ENCODE measurements at regions not wholly inside any gene's neighbourhood (a gene's known extent, or its start where the extent isn't known, plus 50 kb on each side); places are given as distances from the start of the nearest gene placed in this dataset.

DNA sequence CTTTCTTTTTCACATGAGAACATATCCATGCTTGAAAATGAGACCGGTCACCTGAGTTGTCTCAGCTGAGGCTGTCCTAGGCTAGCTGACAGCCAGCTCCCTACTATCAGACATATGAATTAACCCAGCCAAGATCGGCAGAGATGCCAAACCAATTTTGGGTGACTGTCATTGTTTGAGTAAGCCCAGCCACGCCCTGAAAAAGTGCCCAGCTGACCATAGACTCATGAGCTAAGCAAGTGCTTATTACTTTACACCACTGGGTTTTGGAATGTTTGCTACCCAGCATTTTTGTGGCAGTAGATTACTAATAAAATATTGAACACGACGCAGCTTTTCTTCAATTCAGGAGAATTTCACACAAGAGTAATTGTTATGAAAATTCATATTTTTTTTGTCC is 265.2 kb upstream of the LYZL1 start:
- no peak for TF ChIP-seq POLR2AphosphoS5 (IDR thresholded peaks at IDR 0.05)
- TF ChIP-seq, protein P1, sequence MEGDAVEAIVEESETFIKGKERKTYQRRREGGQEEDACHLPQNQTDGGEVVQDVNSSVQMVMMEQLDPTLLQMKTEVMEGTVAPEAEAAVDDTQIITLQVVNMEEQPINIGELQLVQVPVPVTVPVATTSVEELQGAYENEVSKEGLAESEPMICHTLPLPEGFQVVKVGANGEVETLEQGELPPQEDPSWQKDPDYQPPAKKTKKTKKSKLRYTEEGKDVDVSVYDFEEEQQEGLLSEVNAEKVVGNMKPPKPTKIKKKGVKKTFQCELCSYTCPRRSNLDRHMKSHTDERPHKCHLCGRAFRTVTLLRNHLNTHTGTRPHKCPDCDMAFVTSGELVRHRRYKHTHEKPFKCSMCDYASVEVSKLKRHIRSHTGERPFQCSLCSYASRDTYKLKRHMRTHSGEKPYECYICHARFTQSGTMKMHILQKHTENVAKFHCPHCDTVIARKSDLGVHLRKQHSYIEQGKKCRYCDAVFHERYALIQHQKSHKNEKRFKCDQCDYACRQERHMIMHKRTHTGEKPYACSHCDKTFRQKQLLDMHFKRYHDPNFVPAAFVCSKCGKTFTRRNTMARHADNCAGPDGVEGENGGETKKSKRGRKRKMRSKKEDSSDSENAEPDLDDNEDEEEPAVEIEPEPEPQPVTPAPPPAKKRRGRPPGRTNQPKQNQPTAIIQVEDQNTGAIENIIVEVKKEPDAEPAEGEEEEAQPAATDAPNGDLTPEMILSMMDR (IDR thresholded peaks at IDR 0.05), result no peak
- no peak for TF ChIP-seq POLR2A (IDR thresholded peaks at IDR 0.05)
- no peak for TF ChIP-seq EP300 (IDR thresholded peaks at IDR 0.05)
- Histone ChIP-seq H3K4me1 (no peaks in the 10 kb centered on the region), H3K9me3 (no peaks in the 10 kb centered on the region), H3K27ac (no peak overlapping the region), H3K36me3 (no peaks in the 10 kb centered on the region), H3K4me3 (no peak overlapping the region), H3K27me3 (no peaks in the 10 kb centered on the region)
- no peak for ATAC-seq (ENCODE audit: low FRiP score in 2 of 2)
- DNase-seq, result no peak
- 70 to 88% methylated on average over 5 of the region's 5 CpGs for WGBS, 2 donors

DNA sequence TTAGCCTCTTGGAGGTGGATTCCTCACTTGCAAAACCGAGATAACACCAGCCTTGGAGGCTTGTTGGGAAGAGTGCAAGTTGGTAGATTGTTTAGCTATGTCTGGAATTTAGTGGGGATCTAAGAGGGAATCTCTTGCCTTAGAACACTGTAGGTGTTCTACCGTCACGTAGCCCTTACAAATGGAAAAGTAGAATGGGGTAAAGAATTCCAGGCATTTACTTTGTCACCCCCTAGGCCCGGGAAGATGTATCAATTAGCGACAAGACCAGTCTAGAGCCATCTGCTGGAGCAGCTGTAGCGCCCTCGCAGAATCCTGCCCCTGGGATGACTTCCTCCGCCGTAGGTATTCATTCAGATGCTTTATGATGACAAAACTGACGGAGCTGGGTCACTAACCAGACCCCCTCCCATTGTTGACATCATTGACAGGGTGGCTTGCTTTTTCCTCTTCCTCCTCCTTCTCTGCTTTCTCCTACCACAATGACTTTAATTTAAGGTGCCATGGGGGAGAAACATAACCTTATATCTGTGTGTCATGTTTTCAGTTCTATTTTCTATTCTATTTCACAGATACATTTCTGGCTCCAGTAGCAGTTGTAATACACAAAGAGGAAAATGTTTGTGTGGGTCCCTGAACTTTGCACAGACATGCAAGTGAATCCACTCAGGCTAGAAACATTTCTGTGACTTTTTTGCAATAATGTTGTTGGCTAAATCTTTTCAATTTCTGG is 262.6 kb upstream of the LYZL1 start:
- Histone ChIP-seq H3K4me3 (no peak overlapping the region), H3K9me3 (no peaks in the 10 kb centered on the region), H3K36me3 (no peaks in the 10 kb centered on the region), H3K27ac (no peak overlapping the region), H3K27me3 (no peaks in the 10 kb centered on the region), H3K4me1 (no peaks in the 10 kb centered on the region)
- no peak for DNase-seq
- WGBS, 2 donors, result 86 to 87% methylated on average over 10 of the region's 10 CpGs
- no peak for ATAC-seq (ENCODE audit: low FRiP score in 2 of 2)
- TF ChIP-seq, protein P1 (IDR thresholded peaks at IDR 0.05), result no peak
- no peak for TF ChIP-seq POLR2A (IDR thresholded peaks at IDR 0.05)
- no peak for TF ChIP-seq EP300 (IDR thresholded peaks at IDR 0.05)
- TF ChIP-seq POLR2AphosphoS5 (IDR thresholded peaks at IDR 0.05), result no peak

- H3K9me3 ChIP-seq, result no peaks in the 10 kb centered on the region
- no peak for DNase-seq
Observed at GRCh38 chr10:29026802-29027580, 261.9 kb upstream of the LYZL1 start.

DNA sequence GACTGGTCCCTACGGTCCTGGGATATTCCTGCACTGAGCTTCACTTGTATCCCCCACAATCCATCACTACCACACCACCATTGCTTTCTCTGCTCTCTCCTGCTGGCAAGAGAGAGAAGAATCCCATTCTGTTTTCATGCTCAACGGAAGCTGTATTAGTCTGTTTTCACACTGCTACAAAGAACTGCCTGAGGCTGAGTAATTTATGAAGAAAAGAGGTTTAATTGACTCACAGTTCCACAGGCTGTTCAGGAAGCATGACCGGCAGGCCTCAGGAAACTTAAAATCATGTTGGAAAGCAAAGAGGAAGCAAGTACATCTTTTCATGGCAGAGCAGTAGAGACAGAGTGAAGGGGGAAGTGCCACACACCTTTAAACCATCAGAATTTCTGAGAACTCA is 260.4 kb upstream of the LYZL1 start:
- WGBS, 2 donors, result 50 to 73% methylated on average over 3 of the region's 3 CpGs
- Histone ChIP-seq H3K9me3 (no peaks in the 10 kb centered on the region), H3K4me1 (no peaks in the 10 kb centered on the region), H3K27me3 (no peaks in the 10 kb centered on the region), H3K27ac (no peak overlapping the region), H3K36me3 (no peaks in the 10 kb centered on the region), H3K4me3 (no peak overlapping the region)
- DNase-seq (no peak), ATAC-seq (ENCODE audit: low FRiP score in 2 of 2) (no peak)
- TF ChIP-seq POLR2A (IDR thresholded peaks at IDR 0.05) (no peak), EP300 (IDR thresholded peaks at IDR 0.05) (no peak), POLR2AphosphoS5 (IDR thresholded peaks at IDR 0.05) (no peak)
- TF ChIP-seq, protein P1 (IDR thresholded peaks at IDR 0.05), result no peak

More at GRCh38 chr10:29026802-29027580, 261.9 kb upstream of the LYZL1 start:
- Histone ChIP-seq H3K4me3 (no peak overlapping the region), H3K27me3 (no peaks in the 10 kb centered on the region), H3K27ac (no peak overlapping the region), H3K36me3 (no peaks in the 10 kb centered on the region), H3K4me1 (no peaks in the 10 kb centered on the region)
- TF ChIP-seq, protein P1 (IDR thresholded peaks at IDR 0.05), result no peak
- TF ChIP-seq POLR2A (IDR thresholded peaks at IDR 0.05) (no peak), POLR2AphosphoS5 (IDR thresholded peaks at IDR 0.05) (no peak), EP300 (IDR thresholded peaks at IDR 0.05) (no peak)
- 81 to 82% methylated on average over 5 of the region's 5 CpGs for WGBS, 2 donors
- no peak for ATAC-seq (ENCODE audit: low FRiP score in 2 of 2)
